SK-N-SH treated with all-trans-retinoic acid at 6 μM for 48 hours (cell line): ENCODE measurements at regions not wholly inside any gene's neighbourhood (a gene's known extent, or its start where the extent isn't known, plus 50 kb on each side); places are given as distances from the start of the nearest gene placed in this dataset.

Experiments
- ARNTL ChIP-seq: fragments of 450-650 bp; formaldehyde crosslinking; IDR thresholded peaks from 2 replicates; pipeline ENCODE4 v1.5.0; 2020; ENCODE audit warnings: low read depth, mild to moderate bottlenecking, moderate library complexity, borderline replicate concordance
- CSDC2 ChIP-seq: fragments of 250-450 bp; sonication (Bioruptor Pico); IDR thresholded peaks from 2 replicates; pipeline ENCODE4 v1.5.0; 2020; ENCODE audit warnings: mild to moderate bottlenecking, moderate library complexity
- CSRNP3 ChIP-seq: fragments of 250-450 bp; sonication (Bioruptor Pico); IDR thresholded peaks from 2 replicates; pipeline ENCODE4 v1.5.1; 2021; ENCODE audit warnings: mild to moderate bottlenecking, moderate library complexity
- ESRRG ChIP-seq: fragments of 250-450 bp; sonication (Bioruptor Pico); IDR thresholded peaks from 2 replicates; pipeline ENCODE4 v1.6.1; 2021; ENCODE audit warnings: mild to moderate bottlenecking
- GLIS3 ChIP-seq: fragments of 250-450 bp; sonication (Bioruptor Pico); IDR thresholded peaks from 2 replicates; pipeline ENCODE4 v1.5.0; 2020; ENCODE audit warnings: mild to moderate bottlenecking, moderate library complexity
- ISL1 ChIP-seq: fragments of 250-450 bp; sonication (Bioruptor Pico); IDR thresholded peaks from 2 replicates; pipeline ENCODE4 v2.1.2; 2022; ENCODE audit warnings: mild to moderate bottlenecking, moderate library complexity
- PATZ1 ChIP-seq: fragments of 250-450 bp; sonication (Bioruptor Pico); IDR thresholded peaks from 2 replicates; pipeline ENCODE4 v1.8.0; 2020; ENCODE audit warnings: mild to moderate bottlenecking, moderate library complexity, borderline replicate concordance
- RARB ChIP-seq: fragments of 250-450 bp; sonication (Bioruptor Pico); IDR thresholded peaks from 2 replicates; pipeline ENCODE4 v1.8.0; 2021; ENCODE audit warnings: mild to moderate bottlenecking, moderate library complexity
- ZFP3 ChIP-seq: fragments of 250-450 bp; sonication (Bioruptor Pico); IDR thresholded peaks from 2 replicates; pipeline ENCODE4 v1.5.0; 2020; ENCODE audit warnings: mild to moderate bottlenecking, moderate library complexity
- ZNF565 ChIP-seq: fragments of 450-650 bp; formaldehyde crosslinking; conservative IDR thresholded peaks from 2 replicates; pipeline ENCODE4 v1.5.0; 2020; ENCODE audit warnings: low read depth, mild to moderate bottlenecking, moderate library complexity
- ZNF70 ChIP-seq: fragments of 450-650 bp; formaldehyde crosslinking; IDR thresholded peaks from 2 replicates; pipeline ENCODE4 v1.5.0; 2020; ENCODE audit warnings: mild to moderate bottlenecking, moderate library complexity
- TF ChIP-seq, protein P1 (sequence below): fragments of 250-450 bp; sonication (Bioruptor Pico); IDR thresholded peaks from 2 replicates; pipeline ENCODE4 v1.5.1; 2020; ENCODE audit warnings: low read depth, mild to moderate bottlenecking, moderate library complexity

DNA sequence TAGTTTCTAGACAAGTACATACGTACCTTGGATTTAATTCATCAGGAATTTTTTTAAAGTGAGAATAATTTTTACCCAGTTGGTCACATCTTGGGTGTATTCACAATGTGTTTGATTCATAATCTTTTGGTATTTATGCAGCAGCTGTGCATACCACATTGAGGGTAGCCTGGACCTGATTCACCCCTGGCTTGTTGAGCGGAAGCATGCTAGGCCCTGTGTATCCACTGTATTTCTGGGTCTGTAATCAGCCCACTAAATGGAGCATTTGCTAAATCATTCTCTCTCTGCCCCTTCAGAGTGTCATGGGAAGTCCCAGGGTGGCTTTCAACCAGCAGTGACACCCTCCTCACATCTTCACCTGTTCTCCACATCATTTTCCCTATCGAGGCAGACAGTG lies 203.8 kb upstream of the RGS6 start:
- TF ChIP-seq ARNTL (CRISPR knock-in tag), result no peak
- TF ChIP-seq, protein P1, sequence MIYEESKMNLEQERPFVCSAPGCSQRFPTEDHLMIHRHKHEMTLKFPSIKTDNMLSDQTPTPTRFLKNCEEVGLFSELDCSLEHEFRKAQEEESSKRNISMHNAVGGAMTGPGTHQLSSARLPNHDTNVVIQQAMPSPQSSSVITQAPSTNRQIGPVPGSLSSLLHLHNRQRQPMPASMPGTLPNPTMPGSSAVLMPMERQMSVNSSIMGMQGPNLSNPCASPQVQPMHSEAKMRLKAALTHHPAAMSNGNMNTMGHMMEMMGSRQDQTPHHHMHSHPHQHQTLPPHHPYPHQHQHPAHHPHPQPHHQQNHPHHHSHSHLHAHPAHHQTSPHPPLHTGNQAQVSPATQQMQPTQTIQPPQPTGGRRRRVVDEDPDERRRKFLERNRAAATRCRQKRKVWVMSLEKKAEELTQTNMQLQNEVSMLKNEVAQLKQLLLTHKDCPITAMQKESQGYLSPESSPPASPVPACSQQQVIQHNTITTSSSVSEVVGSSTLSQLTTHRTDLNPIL (CRISPR knock-in tag), result no peak
- TF ChIP-seq PATZ1 (CRISPR knock-in tag), result no peak
- TF ChIP-seq ZNF70 (CRISPR knock-in tag), result no peak
- TF ChIP-seq ISL1 (CRISPR knock-in tag), result no peak
- no peak for TF ChIP-seq RARB (CRISPR knock-in tag)
- no peak for TF ChIP-seq CSDC2 (CRISPR knock-in tag)
- no peak for TF ChIP-seq ZFP3 (CRISPR knock-in tag)
- TF ChIP-seq GLIS3 (CRISPR knock-in tag), result no peak
- no peak for TF ChIP-seq CSRNP3 (CRISPR knock-in tag)
- TF ChIP-seq ZNF565 (CRISPR knock-in tag), result no peak
- no peak for TF ChIP-seq ESRRG (CRISPR knock-in tag)
